Stimulated activated effector memory CD8-positive, alpha-beta T cell treated with anti-CD3 and anti-CD28 coated beads, Interleukin-12 subunit alpha, Interleukin-12 subunit beta, amount 100 ng/mL, for 72 hours (primary cell): ENCODE measurements at regions not wholly inside any gene's neighbourhood (a gene's known extent, or its start where the extent isn't known, plus 50 kb on each side); places are given as distances from the start of the nearest gene placed in this dataset.
"Not testable (repeated sequence)": the region's sequence is repeated elsewhere in the genome, so short reads cannot be mapped to it uniquely, and the experiment has no call there.

Experiments used
- ATAC-seq: fragments of 150-1000 bp; cut with Tn5 transposase; 2 replicates; pipeline ENCODE4 v1.10.0; 2021
- DNase-seq, 2 donors: peaks; one replicate each; pipeline ENCODE4 v3.0.0; 2021 to 2022; ENCODE audit warnings: low spot score in 2 of 2
- H3K27ac Mint-ChIP-seq: one replicate; pipeline ENCODE4 v1.8.0; 2022; ENCODE audit warnings: mild to moderate bottlenecking, mixed read lengths
- H3K36me3 Mint-ChIP-seq: one replicate; pipeline ENCODE4 v1.8.0; 2022; ENCODE audit warnings: mild to moderate bottlenecking, mixed read lengths
- H3K4me1 Mint-ChIP-seq: one replicate; pipeline ENCODE4 v1.8.0; 2022; ENCODE audit warnings: mixed read lengths
- H3K4me3 Mint-ChIP-seq: one replicate; pipeline ENCODE4 v1.8.0; 2022; ENCODE audit warnings: mild to moderate bottlenecking, mixed read lengths
- H3K9me3 Mint-ChIP-seq: one replicate; pipeline ENCODE4 v1.8.0; 2022; ENCODE audit warnings: mixed read lengths

DNA sequence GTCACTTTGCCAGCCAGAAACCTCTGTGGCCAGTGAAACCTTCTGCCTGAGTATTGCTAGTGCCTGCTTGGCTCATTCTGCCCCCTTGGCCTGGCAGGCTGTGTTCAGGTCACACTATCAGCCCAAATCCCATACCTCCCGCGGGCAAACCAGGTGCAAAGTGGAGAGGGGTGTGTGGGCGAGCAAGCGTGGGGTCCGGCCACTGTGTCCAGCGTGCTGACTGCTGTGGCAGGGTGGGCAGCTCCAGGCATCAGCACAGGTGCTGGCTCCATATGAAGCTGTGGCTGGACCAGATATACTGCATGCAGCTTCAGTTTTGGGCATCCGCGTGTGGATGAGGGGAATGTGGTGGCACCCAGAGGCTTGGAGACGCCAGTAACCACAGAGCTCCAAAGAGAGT is 576.5 kb upstream of the EDIL3 start:
- DNase-seq (no peak), ATAC-seq (peak; percentile 21)
- Mint-ChIP-seq H3K27ac (no peak overlapping the region), H3K4me1 (no peaks in the 10 kb centered on the region), H3K4me3 (no peak overlapping the region), H3K9me3 (peaks cover 3% of the 10 kb centered on the region), H3K36me3 (no peaks in the 10 kb centered on the region)

DNA sequence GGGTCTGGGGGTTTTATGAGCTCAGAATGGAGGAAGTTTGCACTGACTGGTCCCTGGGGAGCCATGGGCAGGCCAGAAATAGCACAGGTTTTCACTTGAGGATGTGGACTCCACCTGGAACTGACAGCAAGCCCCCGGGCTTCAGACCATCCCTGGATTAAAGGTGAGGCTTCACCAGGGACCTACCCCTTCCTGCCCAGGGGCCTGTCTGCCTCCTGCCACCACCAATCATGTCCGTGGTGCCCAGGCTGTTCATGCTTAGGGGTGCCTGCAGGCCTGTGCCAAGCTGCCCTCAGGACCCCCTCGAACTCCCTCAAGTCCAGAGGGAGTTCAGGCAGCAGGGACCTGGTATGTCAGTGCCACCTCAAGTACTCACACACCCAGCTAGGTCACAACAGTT is 577.2 kb upstream of the EDIL3 start:
- Mint-ChIP-seq H3K27ac (no peak overlapping the region), H3K36me3 (no peaks in the 10 kb centered on the region), H3K9me3 (peaks cover 3% of the 10 kb centered on the region), H3K4me1 (no peaks in the 10 kb centered on the region), H3K4me3 (no peak overlapping the region)
- no peak for DNase-seq
- peak; percentile 42 for ATAC-seq

DNA sequence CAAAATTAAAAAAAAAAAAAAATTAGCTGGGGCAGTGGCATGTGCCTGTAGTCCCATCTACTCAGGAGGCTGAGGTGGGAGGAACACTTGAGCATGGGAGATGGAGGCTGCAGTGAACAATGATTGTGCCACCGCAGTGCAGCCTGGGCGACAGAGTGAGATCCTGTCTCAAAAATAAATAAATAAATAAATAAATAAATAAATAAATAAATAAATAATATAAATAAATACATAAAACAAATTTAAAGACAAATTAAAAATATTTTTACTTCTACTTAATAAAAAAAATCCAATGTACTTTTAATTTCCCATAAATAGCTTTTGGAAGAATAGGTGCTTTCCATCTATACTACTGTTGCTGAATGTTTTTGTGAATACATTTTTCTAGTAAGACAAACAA is 598.4 kb upstream of the EDIL3 start:
- DNase-seq, result no peak
- H3K9me3 Mint-ChIP-seq, result peaks cover 6% of the 10 kb centered on the region
- no peaks in the 10 kb centered on the region for H3K36me3 Mint-ChIP-seq
- no peak overlapping the region for H3K4me3 Mint-ChIP-seq
- no peak for ATAC-seq
- H3K27ac Mint-ChIP-seq, result no peak overlapping the region
- no peaks in the 10 kb centered on the region for H3K4me1 Mint-ChIP-seq

DNA sequence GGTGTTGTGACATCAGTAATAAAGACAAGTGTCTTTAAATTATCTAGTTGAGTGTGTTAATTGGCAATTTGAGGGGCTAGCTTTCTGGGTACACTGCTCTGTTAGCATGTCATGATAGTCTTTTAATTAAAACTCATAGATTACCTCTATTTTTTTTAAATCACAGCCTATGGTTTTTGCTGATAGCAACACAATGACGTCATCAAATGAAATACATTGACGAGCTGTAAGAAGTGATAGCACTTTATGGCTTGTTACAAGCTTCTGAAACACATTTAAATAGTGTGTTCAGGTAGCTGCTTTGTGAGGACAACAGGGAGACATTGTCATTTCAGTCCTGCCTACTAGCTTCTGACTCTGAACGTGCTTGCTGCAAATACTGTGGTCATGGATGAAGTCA is 600.5 kb upstream of the EDIL3 start:
- H3K4me1 Mint-ChIP-seq, result no peaks in the 10 kb centered on the region
- DNase-seq, result no peak
- no peak for ATAC-seq
- H3K27ac Mint-ChIP-seq, result no peak overlapping the region
- H3K4me3 Mint-ChIP-seq, result no peak overlapping the region
- peaks cover 9% of the 10 kb centered on the region for H3K9me3 Mint-ChIP-seq
- H3K36me3 Mint-ChIP-seq, result no peaks in the 10 kb centered on the region

DNA sequence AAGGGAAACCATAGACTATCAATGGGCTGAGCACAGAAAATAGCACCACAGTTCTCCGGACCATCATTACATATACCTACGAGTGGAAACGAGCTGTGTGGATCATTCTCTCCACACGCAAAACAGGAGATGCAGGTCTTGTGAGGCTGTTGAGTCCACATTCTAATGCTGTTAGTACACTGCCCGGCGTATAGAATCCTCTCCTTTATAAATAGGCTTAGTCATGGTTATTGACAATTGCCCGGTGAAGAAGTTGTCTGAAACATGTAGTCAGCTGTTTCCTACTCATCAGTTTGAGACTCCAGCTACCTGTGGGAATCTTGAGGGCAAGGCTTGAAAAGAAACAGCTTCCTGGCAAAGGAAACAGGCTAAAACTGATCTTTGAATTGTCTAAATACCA is 602.0 kb upstream of the EDIL3 start:
- ATAC-seq (no peak), DNase-seq (no peak)
- Mint-ChIP-seq H3K4me3 (no peak overlapping the region), H3K9me3 (peaks cover 8% of the 10 kb centered on the region), H3K4me1 (no peaks in the 10 kb centered on the region), H3K27ac (no peak overlapping the region), H3K36me3 (no peaks in the 10 kb centered on the region)

DNA sequence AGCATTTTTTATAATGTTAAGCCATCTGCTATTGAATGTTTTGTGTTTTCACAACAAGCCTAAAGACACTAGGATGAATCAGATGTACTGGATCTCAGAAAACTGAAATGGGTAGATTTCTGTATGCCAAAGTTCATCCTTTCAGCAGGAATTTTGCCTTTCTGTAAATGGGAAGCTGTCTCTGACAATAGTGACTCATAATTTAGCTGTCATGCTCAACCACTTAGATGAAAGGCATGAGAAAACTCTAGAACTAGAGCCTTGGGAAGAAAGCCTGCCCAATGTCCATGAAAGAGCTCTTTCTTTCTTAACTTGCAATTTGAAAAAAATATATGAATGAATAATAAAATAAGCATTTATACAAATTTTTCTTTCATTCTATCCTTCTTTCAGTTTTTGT is 616.0 kb upstream of the EDIL3 start:
- H3K4me3 Mint-ChIP-seq, result no peak overlapping the region
- no peak for ATAC-seq
- H3K36me3 Mint-ChIP-seq, result no peaks in the 10 kb centered on the region
- no peaks in the 10 kb centered on the region for H3K4me1 Mint-ChIP-seq
- peaks cover 18% of the 10 kb centered on the region for H3K9me3 Mint-ChIP-seq
- H3K27ac Mint-ChIP-seq, result no peak overlapping the region
- DNase-seq, result no peak

DNA sequence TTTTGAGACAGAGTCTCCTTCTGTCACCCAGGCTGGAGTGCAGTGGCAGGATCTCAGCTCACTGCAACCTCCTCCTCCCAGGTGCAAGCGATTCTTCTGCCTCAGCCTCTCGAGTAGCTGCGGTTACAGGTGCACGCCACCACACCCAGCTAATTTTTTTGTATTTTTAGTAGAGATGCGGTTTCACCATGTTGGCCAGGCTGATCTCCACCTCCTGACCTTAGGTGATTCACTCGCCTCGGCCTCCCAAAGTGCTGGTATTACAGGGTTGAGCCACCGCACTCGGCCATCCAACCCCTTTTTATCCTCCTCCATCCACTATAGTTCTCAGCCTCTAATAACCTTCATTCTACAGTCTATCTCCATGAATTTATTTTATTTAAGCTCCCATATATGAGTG is 617.3 kb upstream of the EDIL3 start:
- not testable (repeated sequence) for H3K36me3 Mint-ChIP-seq, H3K4me3 Mint-ChIP-seq, DNase-seq, H3K27ac Mint-ChIP-seq, ATAC-seq, H3K4me1 Mint-ChIP-seq
- H3K9me3 Mint-ChIP-seq, result peaks cover 16% of the 10 kb centered on the region

DNA sequence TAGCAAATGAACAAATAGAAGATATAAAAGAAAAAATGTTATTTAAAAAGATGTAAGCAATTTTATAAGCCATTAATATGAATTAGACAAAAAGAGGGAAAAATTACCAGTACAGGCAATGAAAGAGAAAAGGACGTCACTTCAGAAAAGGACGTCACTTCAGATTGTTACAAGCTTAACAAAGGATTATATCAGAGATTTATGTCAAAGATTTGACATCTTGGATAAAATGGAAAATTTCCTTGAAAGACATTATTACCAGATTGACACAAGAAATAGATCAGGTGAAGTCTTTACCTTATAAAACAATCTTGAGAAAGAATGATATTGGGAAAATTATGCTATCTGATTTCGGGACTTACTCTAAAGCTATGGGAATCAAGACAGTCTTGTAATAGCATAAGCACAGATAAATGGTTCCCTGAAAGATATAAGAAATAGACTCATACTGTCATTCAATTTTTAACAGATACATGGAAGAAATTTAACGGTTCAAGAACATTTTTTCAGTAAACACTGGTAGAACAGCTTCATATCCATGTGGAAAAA is 625.4 kb upstream of the EDIL3 start:
- ATAC-seq (no peak), DNase-seq (no peak)
- no peaks in the 10 kb centered on the region for H3K36me3 Mint-ChIP-seq
- H3K9me3 Mint-ChIP-seq, result peaks cover 9% of the 10 kb centered on the region
- no peaks in the 10 kb centered on the region for H3K4me1 Mint-ChIP-seq
- H3K4me3 Mint-ChIP-seq, result no peak overlapping the region
- H3K27ac Mint-ChIP-seq, result no peak overlapping the region

DNA sequence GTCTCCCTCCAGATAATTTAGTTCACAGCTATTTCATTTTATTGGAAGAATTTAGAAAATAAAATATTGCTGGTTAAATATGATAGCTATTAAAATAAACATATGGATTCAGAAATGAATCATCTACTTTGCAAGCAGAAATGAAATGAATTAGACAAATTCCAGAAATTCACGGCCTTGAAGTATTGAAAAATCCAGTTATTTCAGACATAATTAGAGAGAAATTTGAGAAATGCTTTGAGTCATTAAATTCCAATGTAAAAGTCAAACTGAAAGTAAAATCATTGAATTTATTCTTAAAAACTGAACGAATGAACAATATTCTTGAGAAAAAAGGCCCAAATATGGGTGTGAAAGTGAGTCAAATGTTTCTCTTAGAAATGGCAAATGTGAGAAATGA is 632.6 kb upstream of the EDIL3 start:
- ATAC-seq (no peak), DNase-seq (no peak)
- Mint-ChIP-seq H3K4me1 (no peaks in the 10 kb centered on the region), H3K27ac (no peak overlapping the region), H3K4me3 (no peak overlapping the region), H3K36me3 (no peaks in the 10 kb centered on the region), H3K9me3 (peaks cover 8% of the 10 kb centered on the region)

DNA sequence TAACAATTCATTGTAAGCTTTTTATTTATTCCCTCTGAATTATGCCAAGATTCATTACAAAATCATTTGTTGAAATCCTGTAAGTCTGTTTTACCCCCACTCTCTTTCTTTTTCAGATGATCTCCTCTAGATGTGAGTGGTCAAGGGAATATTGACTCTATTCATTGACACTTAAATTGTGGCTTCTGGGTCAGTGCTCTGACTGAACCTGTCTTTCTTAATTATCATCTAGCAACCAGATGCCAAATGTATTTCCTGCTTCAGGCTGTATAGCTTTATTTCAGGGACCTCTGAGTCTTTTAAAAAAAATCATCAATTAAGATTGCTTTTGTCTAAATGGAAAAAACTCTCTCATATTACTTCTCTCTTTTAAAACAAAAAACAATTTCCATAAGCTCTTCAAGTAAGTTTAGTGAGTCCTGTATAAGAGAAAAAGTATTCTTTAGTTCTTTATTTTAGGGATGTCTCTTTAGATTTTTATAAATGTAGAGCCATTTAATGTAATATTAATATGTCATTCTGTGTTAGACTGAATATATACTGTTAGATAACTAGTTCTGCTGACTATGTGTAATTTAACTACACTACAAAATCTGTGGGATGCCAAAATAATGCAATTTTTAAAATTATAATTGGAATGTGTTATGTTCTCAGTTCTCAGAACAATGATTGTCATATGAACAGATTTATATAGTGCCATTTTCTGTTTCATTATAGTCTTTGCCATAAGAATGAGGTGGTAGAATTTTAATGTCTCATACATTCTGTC is 645.8 kb upstream of the EDIL3 start:
- Mint-ChIP-seq H3K27ac (no peak overlapping the region), H3K36me3 (no peaks in the 10 kb centered on the region), H3K4me1 (no peaks in the 10 kb centered on the region), H3K9me3 (peaks cover 11% of the 10 kb centered on the region), H3K4me3 (no peak overlapping the region)
- DNase-seq (no peak), ATAC-seq (no peak)

DNA sequence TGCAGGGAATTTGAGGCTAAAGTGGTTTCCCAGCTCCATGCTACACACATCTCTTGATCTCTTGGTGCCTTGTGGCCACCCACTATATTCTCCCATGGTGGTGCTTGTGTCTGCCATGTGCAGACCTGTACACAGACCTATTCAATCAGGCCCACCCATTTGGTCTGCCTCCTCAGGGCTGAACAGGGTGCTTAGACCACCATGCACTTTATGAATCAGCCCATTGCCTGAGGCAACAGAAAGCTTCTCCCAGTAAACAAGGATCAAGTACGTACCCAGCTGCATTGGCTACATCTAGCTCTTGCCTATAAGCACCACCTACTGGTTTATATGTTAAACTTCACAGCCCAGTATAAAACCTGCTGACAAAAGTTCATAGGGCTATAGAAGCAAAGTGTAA is 664.3 kb upstream of the EDIL3 start:
- DNase-seq, result no peak
- Mint-ChIP-seq H3K36me3 (no peaks in the 10 kb centered on the region), H3K27ac (no peak overlapping the region), H3K9me3 (peaks cover 9% of the 10 kb centered on the region), H3K4me1 (no peaks in the 10 kb centered on the region), H3K4me3 (no peak overlapping the region)
- ATAC-seq, result no peak

DNA sequence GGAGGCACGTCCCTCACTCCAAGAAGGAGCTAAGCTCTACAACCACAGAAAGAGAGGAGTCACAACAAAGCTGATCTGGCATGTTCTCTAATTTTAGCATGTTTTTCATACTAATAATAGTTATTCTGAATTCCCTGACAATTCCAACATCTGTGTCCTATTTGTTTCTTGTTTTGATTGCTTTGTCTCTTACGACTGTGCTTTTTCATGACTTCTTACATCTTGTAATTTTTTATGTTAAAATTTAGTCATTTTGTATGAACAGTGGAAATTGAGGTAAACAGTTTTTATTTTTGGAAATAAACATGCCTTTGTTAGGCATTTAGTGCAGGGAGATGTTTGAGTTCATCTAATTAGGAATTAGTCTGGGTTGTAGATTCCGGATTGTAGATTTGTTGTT is 668.1 kb upstream of the EDIL3 start:
- DNase-seq (no peak), ATAC-seq (no peak)
- H3K4me3 Mint-ChIP-seq, result no peak overlapping the region
- no peak overlapping the region for H3K27ac Mint-ChIP-seq
- peaks cover 11% of the 10 kb centered on the region for H3K9me3 Mint-ChIP-seq
- no peaks in the 10 kb centered on the region for H3K36me3 Mint-ChIP-seq
- no peaks in the 10 kb centered on the region for H3K4me1 Mint-ChIP-seq

DNA sequence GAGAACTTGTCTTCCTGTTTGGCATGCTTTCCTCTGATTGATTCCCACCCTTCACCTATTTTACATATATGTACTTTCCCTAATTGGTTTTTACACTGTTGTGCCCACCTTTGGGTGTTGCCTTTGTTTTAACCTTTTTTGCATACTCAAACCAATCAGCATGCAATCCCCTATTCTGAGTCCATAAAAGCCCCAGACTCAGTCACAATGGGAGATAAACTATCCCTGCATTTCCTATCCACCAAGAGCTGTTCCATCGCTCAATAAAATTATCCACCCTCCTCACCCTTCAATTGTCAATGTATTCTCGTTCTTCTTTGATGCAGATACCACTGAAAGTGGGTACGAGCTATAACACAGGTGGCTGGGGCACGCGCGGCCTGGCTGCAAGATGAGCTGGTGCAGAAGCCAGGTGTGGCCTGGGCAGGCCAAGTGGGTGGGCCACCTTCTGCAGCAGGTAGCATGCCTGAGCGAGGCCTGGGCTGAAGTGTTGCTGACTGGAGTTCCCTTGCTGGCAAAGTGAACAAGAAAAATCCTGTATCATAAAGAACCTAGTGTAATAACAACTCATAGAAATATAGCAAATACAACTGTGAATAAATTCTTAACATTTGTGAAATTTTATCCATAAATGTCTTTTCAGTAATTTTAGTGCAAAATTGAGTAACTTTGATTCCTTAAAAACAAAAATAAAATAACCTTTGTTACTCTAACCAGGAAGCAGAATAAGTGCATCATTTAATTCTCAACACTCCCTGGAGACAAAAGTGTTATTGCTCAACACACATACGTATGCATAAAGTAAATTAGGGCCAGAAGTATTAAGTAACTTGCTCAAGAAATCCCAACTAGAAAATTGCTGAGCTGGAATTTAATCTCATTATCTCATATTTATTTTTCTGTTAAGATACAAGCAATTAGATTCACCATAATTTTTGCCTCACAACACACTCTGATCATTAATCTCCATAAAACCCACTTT is 685.3 kb upstream of the EDIL3 start:
- ATAC-seq (no peak), DNase-seq (no peak)
- H3K36me3 Mint-ChIP-seq, result no peaks in the 10 kb centered on the region
- no peak overlapping the region for H3K27ac Mint-ChIP-seq
- no peaks in the 10 kb centered on the region for H3K4me1 Mint-ChIP-seq
- H3K9me3 Mint-ChIP-seq, result no peaks in the 10 kb centered on the region
- H3K4me3 Mint-ChIP-seq, result no peak overlapping the region

DNA sequence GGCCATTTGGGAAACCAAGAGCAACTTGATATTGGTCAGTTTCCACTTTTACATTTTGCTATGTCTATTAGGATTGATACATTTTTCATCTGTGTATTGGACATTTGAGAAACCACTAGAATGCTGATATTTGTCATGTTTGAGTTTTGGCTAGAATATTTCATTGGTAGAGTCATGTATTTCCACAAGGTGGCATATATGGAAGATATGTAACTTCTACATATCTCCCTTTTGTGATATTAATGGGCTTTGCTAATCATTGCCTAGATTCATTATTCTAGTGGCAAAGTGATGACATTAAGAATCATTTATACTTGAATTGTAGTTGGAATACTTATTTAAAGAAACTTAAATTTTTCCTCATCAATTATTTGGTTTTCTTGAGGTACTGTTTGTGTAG is 692.9 kb upstream of the EDIL3 start:
- DNase-seq (no peak), ATAC-seq (no peak)
- H3K9me3 Mint-ChIP-seq, result peaks cover 4% of the 10 kb centered on the region
- no peak overlapping the region for H3K27ac Mint-ChIP-seq
- H3K4me3 Mint-ChIP-seq, result no peak overlapping the region
- H3K36me3 Mint-ChIP-seq, result no peaks in the 10 kb centered on the region
- H3K4me1 Mint-ChIP-seq, result no peaks in the 10 kb centered on the region

DNA sequence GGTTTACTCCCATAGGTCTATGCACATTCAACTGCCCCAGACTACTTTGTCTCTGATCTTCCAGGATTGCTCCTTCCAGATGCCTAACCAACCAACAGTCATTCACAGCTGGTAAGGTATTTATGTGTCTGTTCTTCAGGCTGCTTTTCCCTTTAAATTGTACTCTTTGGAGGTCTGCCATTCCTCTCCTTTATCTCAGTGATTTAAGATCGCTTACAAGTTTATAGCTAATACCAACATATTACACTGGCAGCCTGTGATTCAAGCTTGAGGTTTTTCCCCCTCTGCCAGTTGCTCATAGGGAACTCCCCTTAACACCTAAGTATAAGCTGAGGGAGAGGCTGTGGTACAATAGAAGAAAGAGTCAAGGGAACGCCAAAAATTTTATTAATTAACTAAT is 711.7 kb upstream of the EDIL3 start:
- no peaks in the 10 kb centered on the region for H3K4me1 Mint-ChIP-seq
- ATAC-seq, result no peak
- H3K36me3 Mint-ChIP-seq, result no peaks in the 10 kb centered on the region
- DNase-seq, result no peak
- H3K9me3 Mint-ChIP-seq, result peaks cover 12% of the 10 kb centered on the region
- H3K27ac Mint-ChIP-seq, result no peak overlapping the region
- H3K4me3 Mint-ChIP-seq, result no peak overlapping the region

DNA sequence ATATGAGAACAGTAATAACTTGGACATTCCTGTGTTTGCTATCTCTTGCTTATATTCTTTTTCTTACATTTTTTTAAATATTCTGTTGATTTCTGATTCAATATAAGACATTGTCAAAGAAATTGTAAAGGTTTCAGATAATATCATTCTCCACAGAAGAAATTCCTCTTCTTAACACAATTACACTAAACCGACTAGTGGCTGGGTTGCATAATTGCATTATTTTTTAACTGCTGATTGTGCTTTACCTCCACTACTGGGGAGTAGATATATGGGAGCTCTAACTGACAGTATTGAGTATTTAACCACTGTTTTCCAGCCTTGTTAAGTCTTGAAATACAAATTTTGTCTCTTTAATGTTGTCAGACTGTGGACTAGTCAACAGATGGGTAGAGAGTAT is 723.8 kb upstream of the EDIL3 start:
- no peak for ATAC-seq
- H3K36me3 Mint-ChIP-seq, result no peaks in the 10 kb centered on the region
- no peak overlapping the region for H3K27ac Mint-ChIP-seq
- H3K4me3 Mint-ChIP-seq, result no peak overlapping the region
- no peak for DNase-seq
- H3K4me1 Mint-ChIP-seq, result no peaks in the 10 kb centered on the region
- peaks cover 5% of the 10 kb centered on the region for H3K9me3 Mint-ChIP-seq
